OCI-LY7 (cell line): ENCODE measurements at regions not wholly inside any gene's neighbourhood (a gene's known extent, or its start where the extent isn't known, plus 50 kb on each side); places are given as distances from the start of the nearest gene placed in this dataset.

Experiments used
- EZH2phosphoT487 ChIP-seq: fragments of 200-600 bp; sonication (generic); IDR thresholded peaks from 2 replicates; pipeline ENCODE4 v1.6.1; 2018; ENCODE audit warnings: low read depth, borderline replicate concordance, mild to moderate bottlenecking, mixed run types, antibody characterized with exemption, low read length, moderate library complexity, mixed read lengths
- TF ChIP-seq, protein P1 (sequence below): fragments of 200-600 bp; sonication (generic); conservative IDR thresholded peaks from 2 replicates; pipeline ENCODE4 v1.5.1; 2014; ENCODE audit warnings: mild to moderate bottlenecking, antibody characterized with exemption, low read length, moderate library complexity, mixed read lengths

- TF ChIP-seq, protein P1, sequence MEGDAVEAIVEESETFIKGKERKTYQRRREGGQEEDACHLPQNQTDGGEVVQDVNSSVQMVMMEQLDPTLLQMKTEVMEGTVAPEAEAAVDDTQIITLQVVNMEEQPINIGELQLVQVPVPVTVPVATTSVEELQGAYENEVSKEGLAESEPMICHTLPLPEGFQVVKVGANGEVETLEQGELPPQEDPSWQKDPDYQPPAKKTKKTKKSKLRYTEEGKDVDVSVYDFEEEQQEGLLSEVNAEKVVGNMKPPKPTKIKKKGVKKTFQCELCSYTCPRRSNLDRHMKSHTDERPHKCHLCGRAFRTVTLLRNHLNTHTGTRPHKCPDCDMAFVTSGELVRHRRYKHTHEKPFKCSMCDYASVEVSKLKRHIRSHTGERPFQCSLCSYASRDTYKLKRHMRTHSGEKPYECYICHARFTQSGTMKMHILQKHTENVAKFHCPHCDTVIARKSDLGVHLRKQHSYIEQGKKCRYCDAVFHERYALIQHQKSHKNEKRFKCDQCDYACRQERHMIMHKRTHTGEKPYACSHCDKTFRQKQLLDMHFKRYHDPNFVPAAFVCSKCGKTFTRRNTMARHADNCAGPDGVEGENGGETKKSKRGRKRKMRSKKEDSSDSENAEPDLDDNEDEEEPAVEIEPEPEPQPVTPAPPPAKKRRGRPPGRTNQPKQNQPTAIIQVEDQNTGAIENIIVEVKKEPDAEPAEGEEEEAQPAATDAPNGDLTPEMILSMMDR: no peak
- TF ChIP-seq EZH2phosphoT487: no peak
Measured at GRCh38 chr5:61993295-61993927, 312.6 kb upstream of the KIF2A start.
